ENCODE measurements at regions not wholly inside any gene's neighbourhood (a gene's known extent, or its start where the extent isn't known, plus 50 kb on each side); places are given as distances from the start of the nearest gene placed in this dataset.
"Not testable (repeated sequence)": the region's sequence is repeated elsewhere in the genome, so short reads cannot be mapped to it uniquely, and the experiment has no call there.

GRCh38 chr6:43997990-43998585 lies 129.2 kb downstream of the MRPL14 start:
- DNase-seq; H3K27ac ChIP-seq (ENCODE audit: low read length); H3K4me3 ChIP-seq (ENCODE audit: low read length); H3K36me3 ChIP-seq (ENCODE audit: control insufficient read depth, insufficient read depth, low read length); H3K9me3 ChIP-seq (replicated peaks; ENCODE audit: control insufficient read depth, low read depth, low read length): not testable (repeated sequence)
- Histone ChIP-seq H3K4me1 (ENCODE audit: control insufficient read depth, insufficient read depth, low read length) (peaks cover 50% of the 10 kb centered on the region), H3K27me3 (ENCODE audit: control insufficient read depth, insufficient read depth, low read length) (peaks cover 26% of the 10 kb centered on the region)
- WGBS (ENCODE audit: insufficient coverage), result 86% methylated on average over 22 of the region's 35 CpGs

GRCh38 chr6:43997345-43997677 lies 129.9 kb downstream of the MRPL14 start:
- H3K9me3 ChIP-seq (replicated peaks; ENCODE audit: control insufficient read depth, low read depth, low read length), result peaks cover 2% of the 10 kb centered on the region
- no peak for DNase-seq
- no peak overlapping the region for H3K27ac ChIP-seq (ENCODE audit: low read length)
- peaks cover 18% of the 10 kb centered on the region for H3K27me3 ChIP-seq (ENCODE audit: control insufficient read depth, insufficient read depth, low read length)
- 100% methylated on average over 1 of the region's 1 CpG for WGBS (ENCODE audit: insufficient coverage)
- H3K4me3 ChIP-seq (ENCODE audit: low read length), result no peak overlapping the region
- no peaks in the 10 kb centered on the region for H3K36me3 ChIP-seq (ENCODE audit: control insufficient read depth, insufficient read depth, low read length)
- H3K4me1 ChIP-seq (ENCODE audit: control insufficient read depth, insufficient read depth, low read length), result peaks cover 50% of the 10 kb centered on the region

- Histone ChIP-seq H3K27ac (ENCODE audit: low read length) (no peak overlapping the region), H3K9me3 (replicated peaks; ENCODE audit: control insufficient read depth, low read depth, low read length) (peaks cover 2% of the 10 kb centered on the region), H3K36me3 (ENCODE audit: control insufficient read depth, insufficient read depth, low read length) (no peaks in the 10 kb centered on the region), H3K27me3 (ENCODE audit: control insufficient read depth, insufficient read depth, low read length) (peaks cover 13% of the 10 kb centered on the region), H3K4me3 (ENCODE audit: low read length) (no peak overlapping the region), H3K4me1 (ENCODE audit: control insufficient read depth, insufficient read depth, low read length) (peaks cover 50% of the 10 kb centered on the region)
- WGBS (ENCODE audit: insufficient coverage), result 89% methylated on average over 7 of the region's 8 CpGs
- DNase-seq, result no peak
Measured at GRCh38 chr6:43996618-43997344, 130.5 kb downstream of the MRPL14 start.

- H3K27ac ChIP-seq (ENCODE audit: low read length), result no peak overlapping the region
- no peaks in the 10 kb centered on the region for H3K27me3 ChIP-seq (ENCODE audit: control insufficient read depth, insufficient read depth, low read length)
- H3K4me1 ChIP-seq (ENCODE audit: control insufficient read depth, insufficient read depth, low read length), result peaks cover 50% of the 10 kb centered on the region
- H3K36me3 ChIP-seq (ENCODE audit: control insufficient read depth, insufficient read depth, low read length), result no peaks in the 10 kb centered on the region
- H3K4me3 ChIP-seq (ENCODE audit: low read length), result no peak overlapping the region
- DNase-seq, result no peak
- 50% methylated on average over 1 of the region's 3 CpGs for WGBS (ENCODE audit: insufficient coverage)
- H3K9me3 ChIP-seq (replicated peaks; ENCODE audit: control insufficient read depth, low read depth, low read length), result peaks cover 2% of the 10 kb centered on the region
Measured at GRCh38 chr6:43995137-43995536, 132.1 kb downstream of the MRPL14 start.

- no peak overlapping the region for H3K4me3 ChIP-seq (ENCODE audit: low read length)
- peak overlapping the region; percentile 91 for H3K27ac ChIP-seq (ENCODE audit: low read length)
- peak; percentile 65 for DNase-seq
- H3K4me1 ChIP-seq (ENCODE audit: control insufficient read depth, insufficient read depth, low read length), result peaks cover 60% of the 10 kb centered on the region
- H3K36me3 ChIP-seq (ENCODE audit: control insufficient read depth, insufficient read depth, low read length), result no peaks in the 10 kb centered on the region
- WGBS (ENCODE audit: insufficient coverage), result 82% methylated on average over 2 of the region's 5 CpGs
- H3K9me3 ChIP-seq (replicated peaks; ENCODE audit: control insufficient read depth, low read depth, low read length), result peaks cover 2% of the 10 kb centered on the region
- H3K27me3 ChIP-seq (ENCODE audit: control insufficient read depth, insufficient read depth, low read length), result no peaks in the 10 kb centered on the region
Measured at GRCh38 chr6:43993881-43994523, 133.2 kb downstream of the MRPL14 start.

- Histone ChIP-seq H3K4me3 (ENCODE audit: low read length) (no peak overlapping the region), H3K27me3 (ENCODE audit: control insufficient read depth, insufficient read depth, low read length) (no peaks in the 10 kb centered on the region), H3K27ac (ENCODE audit: low read length) (peak overlapping the region; percentile 91), H3K9me3 (replicated peaks; ENCODE audit: control insufficient read depth, low read depth, low read length) (peaks cover 2% of the 10 kb centered on the region), H3K36me3 (ENCODE audit: control insufficient read depth, insufficient read depth, low read length) (no peaks in the 10 kb centered on the region), H3K4me1 (ENCODE audit: control insufficient read depth, insufficient read depth, low read length) (peaks cover 61% of the 10 kb centered on the region)
- peak; percentile 79 for DNase-seq
- WGBS (ENCODE audit: insufficient coverage), result 80% methylated on average over 3 of the region's 6 CpGs
Measured at GRCh38 chr6:43992783-43993644, 134.2 kb downstream of the MRPL14 start.

- H3K9me3 ChIP-seq (replicated peaks; ENCODE audit: control insufficient read depth, low read depth, low read length), result peaks cover 2% of the 10 kb centered on the region
- no peak overlapping the region for H3K4me3 ChIP-seq (ENCODE audit: low read length)
- H3K27ac ChIP-seq (ENCODE audit: low read length), result peak overlapping the region; percentile 86
- WGBS (ENCODE audit: insufficient coverage), result 61% methylated on average over 3 of the region's 4 CpGs
- no peaks in the 10 kb centered on the region for H3K27me3 ChIP-seq (ENCODE audit: control insufficient read depth, insufficient read depth, low read length)
- no peak for DNase-seq
- H3K36me3 ChIP-seq (ENCODE audit: control insufficient read depth, insufficient read depth, low read length), result no peaks in the 10 kb centered on the region
- H3K4me1 ChIP-seq (ENCODE audit: control insufficient read depth, insufficient read depth, low read length), result peaks cover 61% of the 10 kb centered on the region
Measured at GRCh38 chr6:43992126-43992663, 135.1 kb downstream of the MRPL14 start.

- H3K4me1 ChIP-seq (ENCODE audit: control insufficient read depth, insufficient read depth, low read length), result peaks cover 63% of the 10 kb centered on the region
- H3K27me3 ChIP-seq (ENCODE audit: control insufficient read depth, insufficient read depth, low read length), result peaks cover 4% of the 10 kb centered on the region
- DNase-seq, result peak; percentile 89
- WGBS (ENCODE audit: insufficient coverage), result 50% methylated on average over 14 of the region's 18 CpGs
- peak overlapping the region; percentile 95 for H3K27ac ChIP-seq (ENCODE audit: low read length)
- no peak overlapping the region for H3K4me3 ChIP-seq (ENCODE audit: low read length)
- no peaks in the 10 kb centered on the region for H3K36me3 ChIP-seq (ENCODE audit: control insufficient read depth, insufficient read depth, low read length)
- peaks cover 1% of the 10 kb centered on the region for H3K9me3 ChIP-seq (replicated peaks; ENCODE audit: control insufficient read depth, low read depth, low read length)
Measured at GRCh38 chr6:43990627-43991619, 136.3 kb downstream of the MRPL14 start.

GRCh38 chr6:43990275-43990626 lies 137.0 kb downstream of the MRPL14 start:
- Histone ChIP-seq H3K27me3 (ENCODE audit: control insufficient read depth, insufficient read depth, low read length) (peaks cover 4% of the 10 kb centered on the region), H3K4me3 (ENCODE audit: low read length) (no peak overlapping the region), H3K36me3 (ENCODE audit: control insufficient read depth, insufficient read depth, low read length) (no peaks in the 10 kb centered on the region), H3K27ac (ENCODE audit: low read length) (peak overlapping the region; percentile 95), H3K9me3 (replicated peaks; ENCODE audit: control insufficient read depth, low read depth, low read length) (no peaks in the 10 kb centered on the region), H3K4me1 (ENCODE audit: control insufficient read depth, insufficient read depth, low read length) (peaks cover 61% of the 10 kb centered on the region)
- 58% methylated on average over 4 of the region's 9 CpGs for WGBS (ENCODE audit: insufficient coverage)
- DNase-seq, result peak; percentile 78

All from muscle of leg (tissue), 3 donors.